HEK293 (cell line): ENCODE measurements at regions not wholly inside any gene's neighbourhood (a gene's known extent, or its start where the extent isn't known, plus 50 kb on each side); places are given as distances from the start of the nearest gene placed in this dataset.

Source experiments
- CTCF ChIA-PET: fragments of 350-600 bp; formaldehyde crosslinking; extraction: SDS; loops from one replicate; lab custom pipeline; 2021; ENCODE audit warnings: antibody characterized with exemption; lab: Yijun Ruan, JAX
- POLR2A ChIA-PET: fragments of 300-600 bp; formaldehyde crosslinking; extraction: SDS; loops from one replicate; lab custom pipeline; 2020; ENCODE audit warnings: antibody characterized with exemption, inconsistent platforms; lab: Yijun Ruan, JAX
- H3K27ac ChIP-seq: fragments of 200-500 bp; sonication (Bioruptor generic); 2 replicates; pipeline ENCODE4 v1.5.1; 2014; ENCODE audit warnings: low read depth, low read length, control low read depth, inconsistent platforms; ENCODE audit errors: extremely low read depth
- H3K36me3 ChIP-seq, 2 experiments: fragments of 200-500 bp in 1 of 2; sonication (Bioruptor generic) in 1 of 2; 1 replicate in 1 of 2; 2 replicates in 1 of 2; pipeline ENCODE4 v1.5.1; 2014 to 2017; ENCODE audit warnings: inconsistent platforms in 2 of 2, low read length in 2 of 2; ENCODE audit not compliant: control insufficient read depth in 2 of 2, insufficient read depth in 1 of 2
- H3K4me1 ChIP-seq: fragments of 200-500 bp; sonication (Bioruptor generic); 2 replicates; pipeline ENCODE4 v1.5.1; 2014; ENCODE audit warnings: mild to moderate bottlenecking, low read length, inconsistent platforms; ENCODE audit not compliant: control insufficient read depth, insufficient read depth
- H3K4me3 ChIP-seq: 2 replicates; pipeline ENCODE4 v1.5.1; 2011; ENCODE audit warnings: low read depth, mild to moderate bottlenecking, control low read depth, low read length, moderate library complexity
- H3K9me3 ChIP-seq: fragments of 200-500 bp; sonication (Bioruptor generic); 2 replicates; pipeline ENCODE4 v1.5.1; 2014; ENCODE audit warnings: low read depth, low read length, inconsistent platforms; ENCODE audit not compliant: control insufficient read depth, insufficient read depth
- KLF16 ChIP-seq: fragments of 450-650 bp; formaldehyde crosslinking; IDR thresholded peaks from 2 replicates; pipeline ENCODE4 v1.5.1; 2017; ENCODE audit warnings: missing biosample characterization, missing genetic modification characterization
- SCRT2 ChIP-seq: fragments of 450-650 bp; formaldehyde crosslinking; IDR thresholded peaks from 2 replicates; pipeline ENCODE4 v1.5.1; 2016; ENCODE audit warnings: missing biosample characterization, missing genetic modification characterization
- ZFP69B ChIP-seq: fragments of 450-650 bp; formaldehyde crosslinking; IDR thresholded peaks from 2 replicates; pipeline ENCODE4 v1.5.1; 2016; ENCODE audit warnings: missing biosample characterization, missing genetic modification characterization
- ZNF138 ChIP-seq: fragments of 450-650 bp; formaldehyde crosslinking; IDR thresholded peaks from 2 replicates; pipeline ENCODE4 v1.5.1; 2016; ENCODE audit warnings: missing biosample characterization, missing genetic modification characterization, borderline replicate concordance
- ZNF175 ChIP-seq: fragments of 450-650 bp; formaldehyde crosslinking; IDR thresholded peaks from 2 replicates; pipeline ENCODE4 v1.5.1; 2016; ENCODE audit warnings: missing biosample characterization, missing genetic modification characterization
- ZNF24 ChIP-seq: fragments of 450-650 bp; formaldehyde crosslinking; IDR thresholded peaks from 2 replicates; pipeline ENCODE4 v1.5.1; 2016; ENCODE audit warnings: missing biosample characterization, missing genetic modification characterization
- ZNF248 ChIP-seq: fragments of 450-650 bp; formaldehyde crosslinking; IDR thresholded peaks from 2 replicates; pipeline ENCODE4 v1.5.1; 2017; ENCODE audit warnings: missing biosample characterization, missing genetic modification characterization
- ZNF274 ChIP-seq, 2 experiments: fragments of 200-500 bp in 1 of 2; fragments of 450-650 bp in 1 of 2; sonication (Bioruptor generic) in 1 of 2; formaldehyde crosslinking in 1 of 2; IDR thresholded peaks; 2 replicates each; pipeline versions ENCODE4 v1.5.1 to v1.6.1; 2014 to 2016; ENCODE audit warnings: borderline replicate concordance in 1 of 2, inconsistent platforms in 1 of 2, low read length in 1 of 2, missing biosample characterization in 1 of 2, missing genetic modification characterization in 1 of 2
- ZNF324 ChIP-seq: fragments of 450-650 bp; formaldehyde crosslinking; IDR thresholded peaks from 2 replicates; pipeline ENCODE4 v1.5.1; 2016; ENCODE audit warnings: missing biosample characterization, missing genetic modification characterization
- ZNF530 ChIP-seq: fragments of 450-650 bp; formaldehyde crosslinking; IDR thresholded peaks from 2 replicates; pipeline ENCODE4 v1.5.1; 2016; ENCODE audit warnings: low read depth, missing biosample characterization, missing genetic modification characterization
- ZNF701 ChIP-seq: fragments of 450-650 bp; formaldehyde crosslinking; IDR thresholded peaks from 2 replicates; pipeline ENCODE4 v1.5.1; 2016; ENCODE audit warnings: missing biosample characterization, missing genetic modification characterization
- ZNF707 ChIP-seq: fragments of 450-650 bp; formaldehyde crosslinking; IDR thresholded peaks from 2 replicates; pipeline ENCODE4 v1.5.1; 2016; ENCODE audit warnings: missing biosample characterization, missing genetic modification characterization
- TF ChIP-seq, protein P1 (sequence below): fragments of 450-650 bp; formaldehyde crosslinking; IDR thresholded peaks from 2 replicates; pipeline ENCODE4 v1.5.1; 2017; ENCODE audit warnings: missing biosample characterization, missing genetic modification characterization
- TF ChIP-seq, protein P2 (sequence below): fragments of 450-650 bp; formaldehyde crosslinking; conservative IDR thresholded peaks from 2 replicates; pipeline ENCODE4 v1.5.1; 2016; ENCODE audit warnings: low read depth, missing biosample characterization, missing genetic modification characterization
- TF ChIP-seq, protein P3 (sequence below): fragments of 450-650 bp; formaldehyde crosslinking; IDR thresholded peaks from 2 replicates; pipeline ENCODE4 v1.5.1; 2016; ENCODE audit warnings: missing biosample characterization, missing genetic modification characterization
- TF ChIP-seq, protein P4 (sequence below): fragments of 450-650 bp; formaldehyde crosslinking; IDR thresholded peaks from 2 replicates; pipeline ENCODE4; 2016; ENCODE audit warnings: missing biosample characterization, missing genetic modification characterization
- TF ChIP-seq, protein P5 (sequence below): fragments of 450-650 bp; formaldehyde crosslinking; IDR thresholded peaks from 2 replicates; pipeline ENCODE4 v1.5.1; 2016; ENCODE audit warnings: missing biosample characterization, missing genetic modification characterization

DNA sequence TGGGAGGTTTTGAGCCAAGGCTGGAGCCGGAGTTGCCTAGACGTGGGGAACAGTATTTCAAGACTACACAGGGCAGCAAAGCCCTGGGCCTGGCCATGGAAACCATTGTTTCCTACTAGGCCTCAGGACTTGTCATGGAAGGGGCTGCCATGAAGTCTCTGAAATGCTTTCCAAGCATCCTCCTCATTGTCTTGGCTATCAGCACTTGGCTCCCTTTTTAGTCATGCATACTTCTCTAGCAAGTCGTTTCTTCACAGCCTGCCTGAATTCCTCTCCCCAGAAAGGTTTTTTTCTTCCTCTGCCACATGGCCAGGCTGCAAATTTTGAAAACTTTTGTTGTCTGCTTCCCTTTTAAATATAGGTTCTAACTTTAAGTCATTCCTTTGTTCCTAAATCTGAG, 406.6 kb upstream of the TMPRSS15 start:
- Histone ChIP-seq H3K4me1 (no peaks in the 10 kb centered on the region), H3K9me3 (no peaks in the 10 kb centered on the region), H3K36me3 (no peaks in the 10 kb centered on the region), H3K4me3 (no peak overlapping the region)
- CTCF ChIA-PET = no interaction called here
- TF ChIP-seq ZNF324 (tag by site-specific recombination) (no peak), ZNF707 (no peak), ZFP69B (tag by site-specific recombination) (no peak), ZNF248 (no peak), KLF16 (no peak), ZNF175 (tag by site-specific recombination) (no peak), ZNF24 (no peak), ZNF274 (IDR thresholded peaks at IDR 0.05; ENCODE audit: low read length) (no peak), ZNF274 (tag by site-specific recombination; IDR thresholded peaks at IDR 0.05; ENCODE audit: borderline replicate concordance) (no peak), ZNF530 (tag by site-specific recombination) (no peak), ZNF701 (tag by site-specific recombination) (no peak)
- TF ChIP-seq, protein P1, sequence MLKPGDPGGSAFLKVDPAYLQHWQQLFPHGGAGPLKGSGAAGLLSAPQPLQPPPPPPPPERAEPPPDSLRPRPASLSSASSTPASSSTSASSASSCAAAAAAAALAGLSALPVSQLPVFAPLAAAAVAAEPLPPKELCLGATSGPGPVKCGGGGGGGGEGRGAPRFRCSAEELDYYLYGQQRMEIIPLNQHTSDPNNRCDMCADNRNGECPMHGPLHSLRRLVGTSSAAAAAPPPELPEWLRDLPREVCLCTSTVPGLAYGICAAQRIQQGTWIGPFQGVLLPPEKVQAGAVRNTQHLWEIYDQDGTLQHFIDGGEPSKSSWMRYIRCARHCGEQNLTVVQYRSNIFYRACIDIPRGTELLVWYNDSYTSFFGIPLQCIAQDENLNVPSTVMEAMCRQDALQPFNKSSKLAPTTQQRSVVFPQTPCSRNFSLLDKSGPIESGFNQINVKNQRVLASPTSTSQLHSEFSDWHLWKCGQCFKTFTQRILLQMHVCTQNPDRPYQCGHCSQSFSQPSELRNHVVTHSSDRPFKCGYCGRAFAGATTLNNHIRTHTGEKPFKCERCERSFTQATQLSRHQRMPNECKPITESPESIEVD (tag by site-specific recombination) = no peak
- TF ChIP-seq, protein P2, sequence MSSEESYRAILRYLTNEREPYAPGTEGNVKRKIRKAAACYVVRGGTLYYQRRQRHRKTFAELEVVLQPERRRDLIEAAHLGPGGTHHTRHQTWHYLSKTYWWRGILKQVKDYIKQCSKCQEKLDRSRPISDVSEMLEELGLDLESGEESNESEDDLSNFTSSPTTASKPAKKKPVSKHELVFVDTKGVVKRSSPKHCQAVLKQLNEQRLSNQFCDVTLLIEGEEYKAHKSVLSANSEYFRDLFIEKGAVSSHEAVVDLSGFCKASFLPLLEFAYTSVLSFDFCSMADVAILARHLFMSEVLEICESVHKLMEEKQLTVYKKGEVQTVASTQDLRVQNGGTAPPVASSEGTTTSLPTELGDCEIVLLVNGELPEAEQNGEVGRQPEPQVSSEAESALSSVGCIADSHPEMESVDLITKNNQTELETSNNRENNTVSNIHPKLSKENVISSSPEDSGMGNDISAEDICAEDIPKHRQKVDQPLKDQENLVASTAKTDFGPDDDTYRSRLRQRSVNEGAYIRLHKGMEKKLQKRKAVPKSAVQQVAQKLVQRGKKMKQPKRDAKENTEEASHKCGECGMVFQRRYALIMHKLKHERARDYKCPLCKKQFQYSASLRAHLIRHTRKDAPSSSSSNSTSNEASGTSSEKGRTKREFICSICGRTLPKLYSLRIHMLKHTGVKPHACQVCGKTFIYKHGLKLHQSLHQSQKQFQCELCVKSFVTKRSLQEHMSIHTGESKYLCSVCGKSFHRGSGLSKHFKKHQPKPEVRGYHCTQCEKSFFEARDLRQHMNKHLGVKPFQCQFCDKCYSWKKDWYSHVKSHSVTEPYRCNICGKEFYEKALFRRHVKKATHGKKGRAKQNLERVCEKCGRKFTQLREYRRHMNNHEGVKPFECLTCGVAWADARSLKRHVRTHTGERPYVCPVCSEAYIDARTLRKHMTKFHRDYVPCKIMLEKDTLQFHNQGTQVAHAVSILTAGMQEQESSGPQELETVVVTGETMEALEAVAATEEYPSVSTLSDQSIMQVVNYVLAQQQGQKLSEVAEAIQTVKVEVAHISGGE = no peak
- TF ChIP-seq, protein P3, sequence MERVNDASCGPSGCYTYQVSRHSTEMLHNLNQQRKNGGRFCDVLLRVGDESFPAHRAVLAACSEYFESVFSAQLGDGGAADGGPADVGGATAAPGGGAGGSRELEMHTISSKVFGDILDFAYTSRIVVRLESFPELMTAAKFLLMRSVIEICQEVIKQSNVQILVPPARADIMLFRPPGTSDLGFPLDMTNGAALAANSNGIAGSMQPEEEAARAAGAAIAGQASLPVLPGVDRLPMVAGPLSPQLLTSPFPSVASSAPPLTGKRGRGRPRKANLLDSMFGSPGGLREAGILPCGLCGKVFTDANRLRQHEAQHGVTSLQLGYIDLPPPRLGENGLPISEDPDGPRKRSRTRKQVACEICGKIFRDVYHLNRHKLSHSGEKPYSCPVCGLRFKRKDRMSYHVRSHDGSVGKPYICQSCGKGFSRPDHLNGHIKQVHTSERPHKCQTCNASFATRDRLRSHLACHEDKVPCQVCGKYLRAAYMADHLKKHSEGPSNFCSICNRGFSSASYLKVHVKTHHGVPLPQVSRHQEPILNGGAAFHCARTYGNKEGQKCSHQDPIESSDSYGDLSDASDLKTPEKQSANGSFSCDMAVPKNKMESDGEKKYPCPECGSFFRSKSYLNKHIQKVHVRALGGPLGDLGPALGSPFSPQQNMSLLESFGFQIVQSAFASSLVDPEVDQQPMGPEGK (tag by site-specific recombination) = no peak
- TF ChIP-seq, protein P4, sequence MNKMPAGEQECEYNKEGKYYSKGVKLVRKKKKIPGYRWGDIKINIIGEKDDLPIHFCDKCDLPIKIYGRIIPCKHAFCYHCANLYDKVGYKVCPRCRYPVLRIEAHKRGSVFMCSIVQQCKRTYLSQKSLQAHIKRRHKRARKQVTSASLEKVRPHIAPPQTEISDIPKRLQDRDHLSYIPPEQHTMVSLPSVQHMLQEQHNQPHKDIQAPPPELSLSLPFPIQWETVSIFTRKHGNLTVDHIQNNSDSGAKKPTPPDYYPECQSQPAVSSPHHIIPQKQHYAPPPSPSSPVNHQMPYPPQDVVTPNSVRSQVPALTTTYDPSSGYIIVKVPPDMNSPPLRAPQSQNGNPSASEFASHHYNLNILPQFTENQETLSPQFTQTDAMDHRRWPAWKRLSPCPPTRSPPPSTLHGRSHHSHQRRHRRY = no peak
- TF ChIP-seq, all 188 proteins: peak for 0
- POLR2A ChIA-PET = no interaction called here
- H3K27ac ChIP-seq = no peak overlapping the region

DNA sequence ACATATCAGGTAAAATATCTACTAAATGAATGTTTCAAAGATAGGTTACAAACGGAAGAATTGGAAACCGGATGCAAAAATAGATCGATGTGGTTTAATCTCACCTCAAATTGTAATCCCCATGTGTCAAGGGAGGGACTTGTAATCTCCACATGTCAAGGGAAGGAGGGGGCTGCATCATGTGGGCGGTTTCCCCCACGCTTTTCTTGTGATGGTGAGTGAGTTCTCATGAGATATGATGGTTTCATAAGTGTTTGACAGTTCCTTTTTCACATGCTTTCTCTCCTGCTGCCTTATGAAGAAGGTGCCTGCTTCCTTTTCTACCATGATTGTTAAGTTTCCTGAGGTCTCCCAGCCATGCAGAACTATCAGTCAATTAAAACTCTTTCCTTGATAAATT, 408.7 kb upstream of the TMPRSS15 start:
- Histone ChIP-seq H3K4me3 (no peak overlapping the region), H3K27ac (no peak overlapping the region), H3K9me3 (no peaks in the 10 kb centered on the region), H3K4me1 (no peaks in the 10 kb centered on the region), H3K36me3 (no peaks in the 10 kb centered on the region)
- CTCF ChIA-PET = no interaction called here
- POLR2A ChIA-PET = no interaction called here
- TF ChIP-seq ZNF138 (tag by site-specific recombination) (no peak), SCRT2 (tag by site-specific recombination) (no peak), ZNF248 (no peak)
- TF ChIP-seq, protein P5, sequence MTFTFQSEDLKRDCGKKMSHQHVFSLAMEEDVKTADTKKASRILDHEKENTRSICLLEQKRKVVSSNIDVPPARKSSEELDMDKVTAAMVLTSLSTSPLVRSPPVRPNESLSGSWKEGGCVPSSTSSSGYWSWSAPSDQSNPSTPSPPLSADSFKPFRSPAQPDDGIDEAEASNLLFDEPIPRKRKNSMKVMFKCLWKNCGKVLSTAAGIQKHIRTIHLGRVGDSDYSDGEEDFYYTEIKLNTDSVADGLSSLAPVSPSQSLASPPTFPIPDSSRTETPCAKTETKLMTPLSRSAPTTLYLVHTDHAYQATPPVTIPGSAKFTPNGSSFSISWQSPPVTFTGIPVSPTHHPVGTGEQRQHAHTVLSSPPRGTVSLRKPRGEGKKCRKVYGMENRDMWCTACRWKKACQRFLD (tag by site-specific recombination) = no peak
- TF ChIP-seq, protein P1 (tag by site-specific recombination) = no peak
